ENCODE measurements at regions not wholly inside any gene's neighbourhood (a gene's known extent, or its start where the extent isn't known, plus 50 kb on each side); places are given as distances from the start of the nearest gene placed in this dataset.
A peak's percentile ranks its signal among the peaks of the same experiment; 100 is the strongest.

DNA sequence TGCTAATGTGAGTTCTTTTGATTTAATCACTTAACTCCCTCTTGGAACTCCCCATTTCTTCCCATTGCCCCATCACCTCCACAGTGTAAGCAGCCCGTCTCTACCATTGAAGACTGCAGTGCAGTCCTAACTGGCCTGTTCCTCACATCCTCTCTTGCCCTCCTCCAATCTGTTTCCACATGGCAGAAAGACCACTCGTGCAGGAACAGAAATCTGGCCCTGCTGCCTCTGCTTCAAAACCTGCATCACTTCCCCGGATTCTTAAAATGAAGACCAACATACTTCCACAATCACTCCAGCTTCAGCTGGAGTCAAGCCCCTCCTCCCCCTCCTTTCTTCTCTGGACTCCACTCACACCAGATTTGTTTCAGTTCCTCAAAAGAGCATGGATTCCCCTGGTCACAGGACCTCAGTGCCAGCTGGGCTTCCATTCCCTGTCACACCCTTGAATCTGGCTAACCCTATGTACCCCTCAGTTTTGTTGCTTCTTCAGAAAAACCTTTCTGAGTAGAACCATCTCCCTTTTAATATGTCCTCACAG, 802.3 kb downstream of the MAFB start:
- H3K27ac ChIP-seq (ENCODE audit: low read depth, low read length) = no peak overlapping the region
- H3K36me3 ChIP-seq (ENCODE audit: control insufficient read depth, insufficient read depth, low read length) = no peaks in the 10 kb centered on the region
- WGBS (ENCODE audit: insufficient coverage) = 78% methylated on average over 3 of the region's 3 CpGs
- no peaks in the 10 kb centered on the region for H3K9me3 ChIP-seq (ENCODE audit: control insufficient read depth, insufficient read depth, low read length)
- H3K4me3 ChIP-seq (ENCODE audit: low read depth, low read length) = no peak overlapping the region
- H3K27me3 ChIP-seq (ENCODE audit: control insufficient read depth, insufficient read depth, low read length) = no peaks in the 10 kb centered on the region
- no peaks in the 10 kb centered on the region for H3K4me1 ChIP-seq (ENCODE audit: control insufficient read depth, insufficient read depth, low read length)
- no peak for DNase-seq (ENCODE audit: low read depth in 4 of 6, low spot score in 6 of 6)

GRCh38 chr20:39885975-39886649, 802.9 kb downstream of the MAFB start:
- WGBS (ENCODE audit: insufficient coverage) = 49% methylated on average over 5 of the region's 7 CpGs
- DNase-seq (ENCODE audit: low read depth in 4 of 6, low spot score in 6 of 6) = peak in 2 of 6 donors; percentile 50 to 52
- Histone ChIP-seq H3K9me3 (ENCODE audit: control insufficient read depth, insufficient read depth, low read length) (no peaks in the 10 kb centered on the region), H3K4me3 (ENCODE audit: low read depth, low read length) (no peak overlapping the region), H3K36me3 (ENCODE audit: control insufficient read depth, insufficient read depth, low read length) (no peaks in the 10 kb centered on the region), H3K27ac (ENCODE audit: low read depth, low read length) (no peak overlapping the region), H3K27me3 (ENCODE audit: control insufficient read depth, insufficient read depth, low read length) (no peaks in the 10 kb centered on the region), H3K4me1 (ENCODE audit: control insufficient read depth, insufficient read depth, low read length) (no peaks in the 10 kb centered on the region)

DNA sequence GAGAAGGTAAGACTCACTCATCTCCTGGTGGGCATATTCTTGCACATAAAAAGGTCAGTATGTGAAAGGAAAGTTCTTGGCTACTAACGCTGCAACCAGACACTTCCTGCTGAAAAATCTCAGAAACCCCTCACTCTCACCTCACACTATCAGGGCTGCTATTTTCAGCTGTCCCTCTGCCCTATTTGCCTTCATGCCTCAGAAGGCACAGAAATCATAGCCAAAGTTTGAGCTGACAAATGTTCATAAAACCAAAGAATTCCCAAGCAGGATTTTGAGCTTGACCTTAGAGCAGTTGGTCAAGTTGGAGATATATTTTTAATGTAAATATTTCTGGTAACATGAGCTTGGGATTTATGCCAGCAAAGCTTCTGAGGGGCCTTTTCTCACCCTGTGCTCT, 806.2 kb downstream of the MAFB start:
- Histone ChIP-seq H3K9me3 (ENCODE audit: control insufficient read depth, insufficient read depth, low read length) (no peaks in the 10 kb centered on the region), H3K4me3 (ENCODE audit: low read depth, low read length) (no peak overlapping the region), H3K36me3 (ENCODE audit: control insufficient read depth, insufficient read depth, low read length) (no peaks in the 10 kb centered on the region), H3K27me3 (ENCODE audit: control insufficient read depth, insufficient read depth, low read length) (no peaks in the 10 kb centered on the region), H3K27ac (ENCODE audit: low read depth, low read length) (no peak overlapping the region), H3K4me1 (ENCODE audit: control insufficient read depth, insufficient read depth, low read length) (no peaks in the 10 kb centered on the region)
- WGBS (ENCODE audit: insufficient coverage) = no CpG with 5 or more reads among the region's 1 CpG
- no peak for DNase-seq (ENCODE audit: low read depth in 4 of 6, low spot score in 6 of 6)

- H3K27ac ChIP-seq (ENCODE audit: low read depth, low read length) = no peak overlapping the region
- H3K9me3 ChIP-seq (ENCODE audit: control insufficient read depth, insufficient read depth, low read length) = no peaks in the 10 kb centered on the region
- peaks cover 7% of the 10 kb centered on the region for H3K4me1 ChIP-seq (ENCODE audit: control insufficient read depth, insufficient read depth, low read length)
- H3K27me3 ChIP-seq (ENCODE audit: control insufficient read depth, insufficient read depth, low read length) = peaks cover 3% of the 10 kb centered on the region
- WGBS (ENCODE audit: insufficient coverage) = 89% methylated on average over 3 of the region's 4 CpGs
- H3K36me3 ChIP-seq (ENCODE audit: control insufficient read depth, insufficient read depth, low read length) = no peaks in the 10 kb centered on the region
- no peak for DNase-seq (ENCODE audit: low read depth in 4 of 6, low spot score in 6 of 6)
- H3K4me3 ChIP-seq (ENCODE audit: low read depth, low read length) = no peak overlapping the region
Observed at GRCh38 chr20:39880890-39881289, 808.1 kb downstream of the MAFB start.

GRCh38 chr20:39879296-39879695, 809.7 kb downstream of the MAFB start:
- H3K36me3 ChIP-seq (ENCODE audit: control insufficient read depth, insufficient read depth, low read length) = no peaks in the 10 kb centered on the region
- peaks cover 3% of the 10 kb centered on the region for H3K27me3 ChIP-seq (ENCODE audit: control insufficient read depth, insufficient read depth, low read length)
- no peak overlapping the region for H3K27ac ChIP-seq (ENCODE audit: low read depth, low read length)
- H3K4me1 ChIP-seq (ENCODE audit: control insufficient read depth, insufficient read depth, low read length) = peaks cover 7% of the 10 kb centered on the region
- H3K9me3 ChIP-seq (ENCODE audit: control insufficient read depth, insufficient read depth, low read length) = no peaks in the 10 kb centered on the region
- WGBS (ENCODE audit: insufficient coverage) = no CpG with 5 or more reads among the region's 2 CpGs
- H3K4me3 ChIP-seq (ENCODE audit: low read depth, low read length) = no peak overlapping the region
- no peak for DNase-seq (ENCODE audit: low read depth in 4 of 6, low spot score in 6 of 6)

DNA sequence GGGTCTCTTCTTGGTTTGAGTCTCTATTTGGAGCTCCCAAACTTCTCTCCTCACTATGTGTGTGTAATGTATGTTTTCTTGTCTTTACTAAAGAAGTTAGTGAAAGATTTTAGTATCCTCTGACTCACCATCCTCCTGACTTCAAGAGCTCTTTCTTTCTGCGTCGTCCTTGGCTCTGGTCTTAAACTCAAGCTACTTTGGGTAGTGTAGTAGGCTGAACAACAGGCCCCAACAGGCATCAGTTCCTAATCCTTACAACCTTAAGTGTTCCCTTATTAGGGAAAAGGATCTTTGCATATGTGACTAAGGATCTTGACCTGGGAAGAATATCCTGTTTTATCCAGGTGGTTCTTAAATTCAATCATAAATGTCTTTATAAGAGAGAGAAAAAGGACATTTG, 810.2 kb downstream of the MAFB start:
- no peak for DNase-seq (ENCODE audit: low read depth in 4 of 6, low spot score in 6 of 6)
- no CpG with 5 or more reads among the region's 2 CpGs for WGBS (ENCODE audit: insufficient coverage)
- Histone ChIP-seq H3K36me3 (ENCODE audit: control insufficient read depth, insufficient read depth, low read length) (no peaks in the 10 kb centered on the region), H3K4me3 (ENCODE audit: low read depth, low read length) (no peak overlapping the region), H3K27me3 (ENCODE audit: control insufficient read depth, insufficient read depth, low read length) (peaks cover 3% of the 10 kb centered on the region), H3K4me1 (ENCODE audit: control insufficient read depth, insufficient read depth, low read length) (peaks cover 7% of the 10 kb centered on the region), H3K9me3 (ENCODE audit: control insufficient read depth, insufficient read depth, low read length) (no peaks in the 10 kb centered on the region), H3K27ac (ENCODE audit: low read depth, low read length) (no peak overlapping the region)

DNA sequence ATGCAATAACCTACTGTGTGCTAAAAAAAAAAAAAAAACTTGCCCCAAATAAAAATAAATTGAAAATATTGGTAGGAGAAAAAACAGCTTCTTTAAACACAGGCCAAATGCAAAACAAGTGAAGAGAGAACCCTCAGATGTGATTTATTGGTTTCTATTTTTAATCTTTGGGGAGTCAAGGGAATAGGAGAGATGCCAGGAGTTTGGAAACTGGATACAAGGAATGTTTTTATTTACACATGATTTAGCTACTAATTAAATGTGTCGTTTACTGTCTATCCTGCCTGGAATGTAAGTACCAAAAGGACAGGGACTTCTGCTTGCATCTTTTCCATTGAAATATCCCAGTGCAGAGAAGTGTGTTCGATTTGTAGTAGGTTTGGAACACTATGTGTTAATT, 810.7 kb downstream of the MAFB start:
- no peak overlapping the region for H3K27ac ChIP-seq (ENCODE audit: low read depth, low read length)
- H3K4me1 ChIP-seq (ENCODE audit: control insufficient read depth, insufficient read depth, low read length) = peaks cover 7% of the 10 kb centered on the region
- no peaks in the 10 kb centered on the region for H3K36me3 ChIP-seq (ENCODE audit: control insufficient read depth, insufficient read depth, low read length)
- H3K9me3 ChIP-seq (ENCODE audit: control insufficient read depth, insufficient read depth, low read length) = no peaks in the 10 kb centered on the region
- WGBS (ENCODE audit: insufficient coverage) = 100% methylated on average over 1 of the region's 2 CpGs
- H3K27me3 ChIP-seq (ENCODE audit: control insufficient read depth, insufficient read depth, low read length) = peaks cover 3% of the 10 kb centered on the region
- DNase-seq (ENCODE audit: low read depth in 4 of 6, low spot score in 6 of 6) = no peak
- H3K4me3 ChIP-seq (ENCODE audit: low read depth, low read length) = no peak overlapping the region

- WGBS (ENCODE audit: insufficient coverage) = 0% methylated on average over 1 of the region's 2 CpGs
- Histone ChIP-seq H3K9me3 (ENCODE audit: control insufficient read depth, insufficient read depth, low read length) (no peaks in the 10 kb centered on the region), H3K36me3 (ENCODE audit: control insufficient read depth, insufficient read depth, low read length) (no peaks in the 10 kb centered on the region), H3K4me1 (ENCODE audit: control insufficient read depth, insufficient read depth, low read length) (peaks cover 7% of the 10 kb centered on the region), H3K4me3 (ENCODE audit: low read depth, low read length) (no peak overlapping the region), H3K27ac (ENCODE audit: low read depth, low read length) (no peak overlapping the region), H3K27me3 (ENCODE audit: control insufficient read depth, insufficient read depth, low read length) (peaks cover 3% of the 10 kb centered on the region)
- DNase-seq (ENCODE audit: low read depth in 4 of 6, low spot score in 6 of 6) = no peak
Observed at GRCh38 chr20:39877788-39878187, 811.2 kb downstream of the MAFB start.

DNA sequence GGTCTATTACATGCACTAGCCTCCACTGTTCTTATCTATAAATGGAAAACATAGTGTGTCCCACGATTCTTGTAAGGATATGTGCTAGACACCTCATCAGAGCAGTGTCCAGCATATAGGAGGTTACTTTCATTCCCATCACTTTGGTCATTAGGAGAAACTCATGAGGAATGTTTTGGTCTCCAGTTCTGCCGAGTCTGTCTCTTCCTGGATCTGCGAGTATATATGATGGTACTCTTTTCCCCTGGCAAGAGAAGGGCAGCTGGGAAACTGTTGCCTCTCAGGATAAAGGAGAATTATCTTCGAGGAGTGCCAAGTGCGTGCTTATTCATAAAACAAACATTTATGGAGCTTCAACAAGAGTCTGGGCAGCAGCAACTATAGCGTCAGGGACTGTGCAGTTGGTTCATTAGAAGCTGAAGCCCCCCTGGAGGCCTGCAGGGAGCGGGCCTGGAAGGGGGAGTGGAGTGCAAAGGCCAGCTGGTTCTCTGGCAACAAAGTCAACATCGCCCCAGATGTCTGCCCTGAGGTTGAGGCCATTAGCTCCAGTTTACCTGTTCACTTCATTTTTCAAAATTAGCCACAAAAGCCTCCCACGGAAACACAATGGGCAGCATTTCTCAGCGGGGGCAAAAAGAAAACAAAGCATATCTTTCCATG, 811.9 kb downstream of the MAFB start:
- Histone ChIP-seq H3K4me1 (ENCODE audit: control insufficient read depth, insufficient read depth, low read length) (peaks cover 7% of the 10 kb centered on the region), H3K27ac (ENCODE audit: low read depth, low read length) (no peak overlapping the region), H3K4me3 (ENCODE audit: low read depth, low read length) (no peak overlapping the region), H3K36me3 (ENCODE audit: control insufficient read depth, insufficient read depth, low read length) (no peaks in the 10 kb centered on the region), H3K27me3 (ENCODE audit: control insufficient read depth, insufficient read depth, low read length) (peaks cover 3% of the 10 kb centered on the region), H3K9me3 (ENCODE audit: control insufficient read depth, insufficient read depth, low read length) (no peaks in the 10 kb centered on the region)
- peak in 2 of 6 donors; percentile 9 to 19 for DNase-seq (ENCODE audit: low read depth in 4 of 6, low spot score in 6 of 6)
- 26% methylated on average over 6 of the region's 10 CpGs for WGBS (ENCODE audit: insufficient coverage)
